Kidney (tissue), 13 donors: ENCODE measurements at regions not wholly inside any gene's neighbourhood (a gene's known extent, or its start where the extent isn't known, plus 50 kb on each side); places are given as distances from the start of the nearest gene placed in this dataset.
"Not testable (repeated sequence)": the region's sequence is repeated elsewhere in the genome, so short reads cannot be mapped to it uniquely, and the experiment has no call there.

Experiments
- DNase-seq, 5 donors: peaks; one replicate each; pipeline ENCODE4 v3.0.0-alpha.2; 2013 to 2020
- FAIRE-seq: peaks from 2 replicates; lab custom pipeline; 2012; peaks lifted over from hg19 to GRCh38; lab: Jason Lieb, UNC
- H3K27ac ChIP-seq, 2 donors: one replicate each; pipeline ENCODE4 v1.7.0; 2013; ENCODE audit warnings: low read depth in 2 of 2, low read length in 2 of 2, inconsistent platforms in 1 of 2
- H3K27me3 ChIP-seq: one replicate; pipeline ENCODE4 v1.7.1; 2013; ENCODE audit warnings: low read length, inconsistent platforms; ENCODE audit not compliant: control insufficient read depth, insufficient read depth
- H3K36me3 ChIP-seq, 3 donors: one replicate each; pipeline versions ENCODE4 v1.7.0 to v1.7.1; 2013; ENCODE audit warnings: low read length in 3 of 3, control low read depth in 1 of 3, inconsistent platforms in 1 of 3; ENCODE audit not compliant: insufficient read depth in 3 of 3, control insufficient read depth in 2 of 3
- H3K4me1 ChIP-seq, 3 donors: one replicate each; pipeline versions ENCODE4 v1.7.0 to v1.7.1; 2013; ENCODE audit warnings: low read length in 3 of 3, inconsistent platforms in 1 of 3, low read depth in 1 of 3; ENCODE audit not compliant: control insufficient read depth in 2 of 3, insufficient read depth in 2 of 3
- H3K4me3 ChIP-seq, 3 donors: one replicate each; pipeline versions ENCODE4 v1.7.0 to v1.8.1; 2013; ENCODE audit warnings: low read length in 3 of 3, control low read depth in 1 of 3, inconsistent platforms in 1 of 3
- H3K9ac ChIP-seq, 3 donors: one replicate each; pipeline versions ENCODE4 v1.7.0 to v1.7.1; 2013; ENCODE audit warnings: low read length in 3 of 3, control low read depth in 1 of 3, inconsistent platforms in 1 of 3
- H3K9me3 ChIP-seq, 3 donors: one replicate each; pipeline versions ENCODE4 v1.7.0 to v1.7.1; 2013; ENCODE audit warnings: low read length in 3 of 3, control low read depth in 1 of 3, inconsistent platforms in 1 of 3; ENCODE audit not compliant: control insufficient read depth in 2 of 3, insufficient read depth in 1 of 3
- CTCF ChIP-seq: IDR thresholded peaks from 3 replicates; pipeline ENCODE4 v1.5.1; 2012; ENCODE audit warnings: mild to moderate bottlenecking, moderate library complexity, borderline replicate concordance; ENCODE audit not compliant: insufficient read depth; ENCODE audit errors: extremely low read depth
- intact Hi-C: fragments of 100-400 bp; cut with DNase I; formaldehyde crosslinking; loops from one replicate; pipeline ENCODE4 v1.11.1; 2022
- donor health status: control.
- donor health status: control.
- donor health status: control.
- donor health status: control.
- donor health status: control.
- donor health status: DM: yes; HTN: yes; CAD: no.
- donor health status: Normal renal cell carcinoma (clear cell type).

GRCh38 chr7:34581698-34582097 lies 76.3 kb upstream of the NPSR1 start:
- H3K4me3 ChIP-seq, FAIRE-seq, H3K9me3 ChIP-seq, H3K27ac ChIP-seq, DNase-seq, H3K27me3 ChIP-seq, intact Hi-C loops, H3K36me3 ChIP-seq, H3K4me1 ChIP-seq, H3K9ac ChIP-seq: not testable (repeated sequence)

- no peaks in the 10 kb centered on the region for H3K36me3 ChIP-seq
- intact Hi-C loops = no loop called here
- no peaks in the 10 kb centered on the region for H3K4me1 ChIP-seq
- no peak overlapping the region for H3K4me3 ChIP-seq
- FAIRE-seq (no peak), DNase-seq (no peak)
- no peak overlapping the region for H3K27ac ChIP-seq
- H3K9ac ChIP-seq = no peak overlapping the region
- no peaks in the 10 kb centered on the region for H3K27me3 ChIP-seq
- no peak for TF ChIP-seq CTCF
- peaks cover 0 to 2% (median 0%) of the 10 kb centered on the region in 3 donors for H3K9me3 ChIP-seq
Observed at GRCh38 chr7:34584526-34584925, 73.5 kb upstream of the NPSR1 start.

- no peaks in the 10 kb centered on the region for H3K36me3 ChIP-seq
- H3K4me3 ChIP-seq = no peak overlapping the region
- no peak overlapping the region for H3K9ac ChIP-seq
- DNase-seq (no peak), FAIRE-seq (no peak)
- no peaks in the 10 kb centered on the region for H3K4me1 ChIP-seq
- H3K27ac ChIP-seq = no peak overlapping the region
- no peaks in the 10 kb centered on the region for H3K9me3 ChIP-seq
- intact Hi-C loops = no loop called here
- H3K27me3 ChIP-seq = no peaks in the 10 kb centered on the region
- no peak for TF ChIP-seq CTCF
Observed at GRCh38 chr7:34596887-34597286, 61.1 kb upstream of the NPSR1 start.

- Histone ChIP-seq H3K4me1 (no peaks in the 10 kb centered on the region), H3K4me3 (no peak overlapping the region), H3K9ac (no peak overlapping the region), H3K27me3 (no peaks in the 10 kb centered on the region), H3K27ac (no peak overlapping the region), H3K36me3 (no peaks in the 10 kb centered on the region), H3K9me3 (no peaks in the 10 kb centered on the region)
- no peak for FAIRE-seq
- no peak for DNase-seq
- no peak for TF ChIP-seq CTCF
- intact Hi-C loops = no loop called here
Observed at GRCh38 chr7:34603711-34604444, 54.1 kb upstream of the NPSR1 start.
